ENCODE measurements at regions not wholly inside any gene's neighbourhood (a gene's known extent, or its start where the extent isn't known, plus 50 kb on each side); places are given as distances from the start of the nearest gene placed in this dataset.
A peak's percentile ranks its signal among the peaks of the same experiment; 100 is the strongest.

GRCh38 chr1:96634883-96635282, 86.7 kb upstream of the PTBP2 start:
- H3K4me2 ChIP-seq (ENCODE audit: insufficient read depth, low read length), result no peak overlapping the region
- no peak overlapping the region for H3K4me3 ChIP-seq (ENCODE audit: insufficient read depth, low read length)
- no peaks in the 10 kb centered on the region for H3K36me3 ChIP-seq (ENCODE audit: insufficient read depth, low read length)
- no peak overlapping the region for H3K27ac ChIP-seq (ENCODE audit: low read depth, low read length)
- H3K4me1 ChIP-seq (ENCODE audit: insufficient read depth, low read length), result no peaks in the 10 kb centered on the region
- no peaks in the 10 kb centered on the region for H3K27me3 ChIP-seq (ENCODE audit: insufficient read depth, low read length)
- TF ChIP-seq CTCF (IDR thresholded peaks at IDR 0.05; ENCODE audit: extremely low read depth, low read depth, low read length), result no peak
- H4K20me1 ChIP-seq (ENCODE audit: insufficient read depth, low read length), result no peaks in the 10 kb centered on the region
- DNase-seq (ENCODE audit: insufficient read length, low spot score, missing footprints), result no peak
- no peaks in the 10 kb centered on the region for H3K79me2 ChIP-seq (ENCODE audit: insufficient read depth, low read length)
- H3K9me3 ChIP-seq (ENCODE audit: low read depth, low read length), result no peaks in the 10 kb centered on the region
- no peak overlapping the region for H2AFZ ChIP-seq (ENCODE audit: low read length)

- Histone ChIP-seq H3K27me3 (ENCODE audit: insufficient read depth, low read length) (no peaks in the 10 kb centered on the region), H3K4me2 (ENCODE audit: insufficient read depth, low read length) (peak overlapping the region; percentile 59), H2AFZ (ENCODE audit: low read length) (peak overlapping the region; percentile 84), H3K79me2 (ENCODE audit: insufficient read depth, low read length) (no peaks in the 10 kb centered on the region), H3K36me3 (ENCODE audit: insufficient read depth, low read length) (no peaks in the 10 kb centered on the region), H3K9me3 (ENCODE audit: low read depth, low read length) (no peaks in the 10 kb centered on the region), H3K4me3 (ENCODE audit: insufficient read depth, low read length) (no peak overlapping the region), H4K20me1 (ENCODE audit: insufficient read depth, low read length) (no peaks in the 10 kb centered on the region), H3K4me1 (ENCODE audit: insufficient read depth, low read length) (peaks cover 9% of the 10 kb centered on the region), H3K27ac (ENCODE audit: low read depth, low read length) (no peak overlapping the region)
- DNase-seq (ENCODE audit: insufficient read length, low spot score, missing footprints), result no peak
- no peak for TF ChIP-seq CTCF (IDR thresholded peaks at IDR 0.05; ENCODE audit: extremely low read depth, low read depth, low read length)
These were observed 80.3 kb upstream of the PTBP2 start for GRCh38 chr1:96641282-96641681.

- no peak overlapping the region for H3K4me3 ChIP-seq (ENCODE audit: insufficient read depth, low read length)
- DNase-seq (ENCODE audit: insufficient read length, low spot score, missing footprints), result no peak
- no peak overlapping the region for H3K27ac ChIP-seq (ENCODE audit: low read depth, low read length)
- H3K27me3 ChIP-seq (ENCODE audit: insufficient read depth, low read length), result no peaks in the 10 kb centered on the region
- no peak for TF ChIP-seq CTCF (IDR thresholded peaks at IDR 0.05; ENCODE audit: extremely low read depth, low read depth, low read length)
- H3K4me2 ChIP-seq (ENCODE audit: insufficient read depth, low read length), result no peak overlapping the region
- no peaks in the 10 kb centered on the region for H3K79me2 ChIP-seq (ENCODE audit: insufficient read depth, low read length)
- peaks cover 9% of the 10 kb centered on the region for H3K4me1 ChIP-seq (ENCODE audit: insufficient read depth, low read length)
- H4K20me1 ChIP-seq (ENCODE audit: insufficient read depth, low read length), result no peaks in the 10 kb centered on the region
- no peaks in the 10 kb centered on the region for H3K9me3 ChIP-seq (ENCODE audit: low read depth, low read length)
- H2AFZ ChIP-seq (ENCODE audit: low read length), result no peak overlapping the region
- no peaks in the 10 kb centered on the region for H3K36me3 ChIP-seq (ENCODE audit: insufficient read depth, low read length)
These were observed 78.1 kb upstream of the PTBP2 start for GRCh38 chr1:96643519-96643918.

DNA sequence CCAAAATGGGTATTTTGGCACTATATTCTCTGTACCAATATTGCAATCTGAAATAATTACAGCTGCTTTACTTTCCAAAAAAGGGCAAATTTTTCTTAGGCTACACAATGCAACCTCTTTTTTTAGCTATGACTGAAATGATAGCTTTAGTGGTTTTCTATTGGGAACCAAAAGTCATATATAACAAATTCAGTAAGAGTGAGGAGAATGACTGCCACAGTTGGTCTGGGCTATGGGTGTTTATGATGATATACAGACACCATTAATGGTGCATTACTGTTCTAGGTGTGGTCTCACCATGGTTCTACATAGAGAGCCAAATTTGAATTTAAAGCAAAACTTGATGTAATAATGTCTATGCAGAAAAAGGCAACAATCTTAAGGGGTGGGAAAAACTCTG, 72.3 kb upstream of the PTBP2 start:
- Histone ChIP-seq H3K36me3 (ENCODE audit: insufficient read depth, low read length) (no peaks in the 10 kb centered on the region), H3K79me2 (ENCODE audit: insufficient read depth, low read length) (no peaks in the 10 kb centered on the region)
- no peak for TF ChIP-seq CTCF (IDR thresholded peaks at IDR 0.05; ENCODE audit: extremely low read depth, low read depth, low read length)

More for the DNA sequence above, 72.3 kb upstream of the PTBP2 start:
- no peak overlapping the region for H3K27ac ChIP-seq (ENCODE audit: low read depth, low read length)
- no peak overlapping the region for H3K4me3 ChIP-seq (ENCODE audit: insufficient read depth, low read length)
- DNase-seq (ENCODE audit: insufficient read length, low spot score, missing footprints), result no peak
- no peak overlapping the region for H3K4me2 ChIP-seq (ENCODE audit: insufficient read depth, low read length)
- no peaks in the 10 kb centered on the region for H3K27me3 ChIP-seq (ENCODE audit: insufficient read depth, low read length)
- H3K9me3 ChIP-seq (ENCODE audit: low read depth, low read length), result no peaks in the 10 kb centered on the region
- no peak overlapping the region for H2AFZ ChIP-seq (ENCODE audit: low read length)
- H4K20me1 ChIP-seq (ENCODE audit: insufficient read depth, low read length), result no peaks in the 10 kb centered on the region
- H3K4me1 ChIP-seq (ENCODE audit: insufficient read depth, low read length), result no peaks in the 10 kb centered on the region
